ENCODE measurements at regions not wholly inside any gene's neighbourhood (a gene's known extent, or its start where the extent isn't known, plus 50 kb on each side); places are given as distances from the start of the nearest gene placed in this dataset.

GRCh38 chr16:65905331-65905730 is 461.2 kb upstream of the CDH5 start:
- no peak for TF ChIP-seq YY1 (IDR thresholded peaks at IDR 0.05; ENCODE audit: low read depth, low read length)
- no peak for TF ChIP-seq RNF2 (IDR thresholded peaks at IDR 0.05; ENCODE audit: borderline replicate concordance, low read depth, low read length, missing control alignments, poor library complexity, severe bottlenecking)
- TF ChIP-seq KDM1A (IDR thresholded peaks at IDR 0.05; ENCODE audit: borderline replicate concordance, low read length), result no peak
- no peak for TF ChIP-seq TAF1 (IDR thresholded peaks at IDR 0.05; ENCODE audit: low read depth, low read length)
- no peak for TF ChIP-seq RFX5 (IDR thresholded peaks at IDR 0.05; ENCODE audit: borderline replicate concordance, low read depth, low read length)
- TF ChIP-seq, protein P1, sequence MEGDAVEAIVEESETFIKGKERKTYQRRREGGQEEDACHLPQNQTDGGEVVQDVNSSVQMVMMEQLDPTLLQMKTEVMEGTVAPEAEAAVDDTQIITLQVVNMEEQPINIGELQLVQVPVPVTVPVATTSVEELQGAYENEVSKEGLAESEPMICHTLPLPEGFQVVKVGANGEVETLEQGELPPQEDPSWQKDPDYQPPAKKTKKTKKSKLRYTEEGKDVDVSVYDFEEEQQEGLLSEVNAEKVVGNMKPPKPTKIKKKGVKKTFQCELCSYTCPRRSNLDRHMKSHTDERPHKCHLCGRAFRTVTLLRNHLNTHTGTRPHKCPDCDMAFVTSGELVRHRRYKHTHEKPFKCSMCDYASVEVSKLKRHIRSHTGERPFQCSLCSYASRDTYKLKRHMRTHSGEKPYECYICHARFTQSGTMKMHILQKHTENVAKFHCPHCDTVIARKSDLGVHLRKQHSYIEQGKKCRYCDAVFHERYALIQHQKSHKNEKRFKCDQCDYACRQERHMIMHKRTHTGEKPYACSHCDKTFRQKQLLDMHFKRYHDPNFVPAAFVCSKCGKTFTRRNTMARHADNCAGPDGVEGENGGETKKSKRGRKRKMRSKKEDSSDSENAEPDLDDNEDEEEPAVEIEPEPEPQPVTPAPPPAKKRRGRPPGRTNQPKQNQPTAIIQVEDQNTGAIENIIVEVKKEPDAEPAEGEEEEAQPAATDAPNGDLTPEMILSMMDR (IDR thresholded peaks at IDR 0.05; ENCODE audit: control extremely low read depth in 1 of 3, insufficient read depth in 1 of 3, low read depth in 1 of 3, low read length in 3 of 3), result no peak
- no peak for TF ChIP-seq RXRA (IDR thresholded peaks at IDR 0.05; ENCODE audit: insufficient read depth, low read depth, low read length)
- TF ChIP-seq FOSL1 (IDR thresholded peaks at IDR 0.05; ENCODE audit: insufficient read depth, low read depth, low read length), result no peak
- no peak for TF ChIP-seq POLR2AphosphoS5 (IDR thresholded peaks at IDR 0.05; ENCODE audit: low read depth, low read length)
- TF ChIP-seq SP2 (IDR thresholded peaks at IDR 0.05; ENCODE audit: low read length), result no peak
- TF ChIP-seq, protein P2, sequence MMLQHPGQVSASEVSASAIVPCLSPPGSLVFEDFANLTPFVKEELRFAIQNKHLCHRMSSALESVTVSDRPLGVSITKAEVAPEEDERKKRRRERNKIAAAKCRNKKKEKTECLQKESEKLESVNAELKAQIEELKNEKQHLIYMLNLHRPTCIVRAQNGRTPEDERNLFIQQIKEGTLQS (IDR thresholded peaks at IDR 0.05; ENCODE audit: insufficient read depth, low read depth, low read length), result no peak
- TF ChIP-seq, protein P3, sequence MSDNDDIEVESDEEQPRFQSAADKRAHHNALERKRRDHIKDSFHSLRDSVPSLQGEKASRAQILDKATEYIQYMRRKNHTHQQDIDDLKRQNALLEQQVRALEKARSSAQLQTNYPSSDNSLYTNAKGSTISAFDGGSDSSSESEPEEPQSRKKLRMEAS (IDR thresholded peaks at IDR 0.05), result no peak

All from H1 (cell line).